ENCODE measurements at regions not wholly inside any gene's neighbourhood (a gene's known extent, or its start where the extent isn't known, plus 50 kb on each side); places are given as distances from the start of the nearest gene placed in this dataset.

GRCh38 chr4:11166034-11166433 lies 262.7 kb downstream of the HS3ST1 start:
- ChIA-PET POLR2A (no interaction called here), CTCF (no interaction called here)
- TF ChIP-seq NFRKB (IDR thresholded peaks at IDR 0.05) = no peak
- no peak for TF ChIP-seq FOXA1 (IDR thresholded peaks at IDR 0.05)
- no peak for TF ChIP-seq SUZ12 (IDR thresholded peaks at IDR 0.05)
- TF ChIP-seq ZNF384 (IDR thresholded peaks at IDR 0.05) = no peak
- no peak for TF ChIP-seq ARNT (IDR thresholded peaks at IDR 0.05)
- TF ChIP-seq BHLHE40 (IDR thresholded peaks at IDR 0.05; ENCODE audit: borderline replicate concordance) = no peak
- TF ChIP-seq LEF1 (IDR thresholded peaks at IDR 0.05; ENCODE audit: borderline replicate concordance) = no peak
- no peak for TF ChIP-seq FOXM1 (IDR thresholded peaks at IDR 0.05; ENCODE audit: borderline replicate concordance)
- no peak for TF ChIP-seq TARDBP (IDR thresholded peaks at IDR 0.05)
- no peak for TF ChIP-seq FOXK2 (IDR thresholded peaks at IDR 0.05)
- no peak for TF ChIP-seq HDGF (IDR thresholded peaks at IDR 0.05; ENCODE audit: borderline replicate concordance)
- TF ChIP-seq PKNOX1 (IDR thresholded peaks at IDR 0.05) = no peak
- TF ChIP-seq L3MBTL2 (conservative IDR thresholded peaks at IDR 0.05) = no peak
- no peak for TF ChIP-seq CTBP1 (IDR thresholded peaks at IDR 0.05; ENCODE audit: borderline replicate concordance)
- no peak for TF ChIP-seq SP1 (IDR thresholded peaks at IDR 0.05)
- no peak for TF ChIP-seq ELF4 (IDR thresholded peaks at IDR 0.05)
- no peak for DNase-seq (ENCODE audit: extremely low spot score)

GRCh38 chr4:11165052-11165451 lies 263.6 kb downstream of the HS3ST1 start:
- ChIA-PET POLR2A (no interaction called here), CTCF (no interaction called here)
- TF ChIP-seq FOXM1 (IDR thresholded peaks at IDR 0.05; ENCODE audit: borderline replicate concordance) = no peak
- no peak for TF ChIP-seq SP1 (IDR thresholded peaks at IDR 0.05)
- no peak for TF ChIP-seq FOXA1 (IDR thresholded peaks at IDR 0.05)
- no peak for TF ChIP-seq ELF4 (IDR thresholded peaks at IDR 0.05)
- TF ChIP-seq LEF1 (IDR thresholded peaks at IDR 0.05; ENCODE audit: borderline replicate concordance) = no peak
- no peak for TF ChIP-seq PKNOX1 (IDR thresholded peaks at IDR 0.05)
- no peak for TF ChIP-seq TARDBP (IDR thresholded peaks at IDR 0.05)
- no peak for TF ChIP-seq BHLHE40 (IDR thresholded peaks at IDR 0.05; ENCODE audit: borderline replicate concordance)
- no peak for TF ChIP-seq NFRKB (IDR thresholded peaks at IDR 0.05)
- TF ChIP-seq ZNF384 (IDR thresholded peaks at IDR 0.05) = no peak
- no peak for TF ChIP-seq L3MBTL2 (conservative IDR thresholded peaks at IDR 0.05)
- no peak for TF ChIP-seq HDGF (IDR thresholded peaks at IDR 0.05; ENCODE audit: borderline replicate concordance)
- DNase-seq (ENCODE audit: extremely low spot score) = no peak

GRCh38 chr4:11160288-11160687 lies 268.4 kb downstream of the HS3ST1 start:
- ChIA-PET CTCF (no interaction called here), POLR2A (no interaction called here)
- no peak for TF ChIP-seq ARNT (IDR thresholded peaks at IDR 0.05)
- no peak for TF ChIP-seq BHLHE40 (IDR thresholded peaks at IDR 0.05; ENCODE audit: borderline replicate concordance)
- DNase-seq (ENCODE audit: extremely low spot score) = no peak

- ChIA-PET CTCF (no interaction called here), POLR2A (no interaction called here)
- TF ChIP-seq ELF4 (IDR thresholded peaks at IDR 0.05) (no peak), NFRKB (IDR thresholded peaks at IDR 0.05) (no peak), FOXK2 (IDR thresholded peaks at IDR 0.05) (no peak), CTBP1 (IDR thresholded peaks at IDR 0.05; ENCODE audit: borderline replicate concordance) (no peak), PKNOX1 (IDR thresholded peaks at IDR 0.05) (no peak), FOXM1 (IDR thresholded peaks at IDR 0.05; ENCODE audit: borderline replicate concordance) (no peak), TARDBP (IDR thresholded peaks at IDR 0.05) (no peak), FOXA1 (IDR thresholded peaks at IDR 0.05) (no peak), SP1 (IDR thresholded peaks at IDR 0.05) (no peak), LEF1 (IDR thresholded peaks at IDR 0.05; ENCODE audit: borderline replicate concordance) (no peak), L3MBTL2 (conservative IDR thresholded peaks at IDR 0.05) (no peak)
- DNase-seq (ENCODE audit: extremely low spot score) = no peak
Observed at GRCh38 chr4:11158971-11159370, 269.7 kb downstream of the HS3ST1 start.

GRCh38 chr4:11155208-11155867 lies 273.4 kb downstream of the HS3ST1 start:
- CTCF ChIA-PET = no interaction called here
- TF ChIP-seq TARDBP (IDR thresholded peaks at IDR 0.05) (no peak), L3MBTL2 (conservative IDR thresholded peaks at IDR 0.05) (no peak), HDGF (IDR thresholded peaks at IDR 0.05; ENCODE audit: borderline replicate concordance) (no peak), LEF1 (IDR thresholded peaks at IDR 0.05; ENCODE audit: borderline replicate concordance) (no peak), BHLHE40 (IDR thresholded peaks at IDR 0.05; ENCODE audit: borderline replicate concordance) (no peak), SUZ12 (IDR thresholded peaks at IDR 0.05) (no peak), FOXM1 (IDR thresholded peaks at IDR 0.05; ENCODE audit: borderline replicate concordance) (no peak), PKNOX1 (IDR thresholded peaks at IDR 0.05) (no peak), ELF4 (IDR thresholded peaks at IDR 0.05) (no peak)
- no peak for DNase-seq (ENCODE audit: extremely low spot score)
- POLR2A ChIA-PET = no interaction called here

GRCh38 chr4:11153171-11153750 lies 275.4 kb downstream of the HS3ST1 start:
- TF ChIP-seq HDGF (IDR thresholded peaks at IDR 0.05; ENCODE audit: borderline replicate concordance) (no peak), SP1 (IDR thresholded peaks at IDR 0.05) (no peak), ZNF384 (IDR thresholded peaks at IDR 0.05) (no peak), LEF1 (IDR thresholded peaks at IDR 0.05; ENCODE audit: borderline replicate concordance) (no peak), FOXA1 (IDR thresholded peaks at IDR 0.05) (no peak), ELF4 (IDR thresholded peaks at IDR 0.05) (no peak), ARNT (IDR thresholded peaks at IDR 0.05) (no peak), NFRKB (IDR thresholded peaks at IDR 0.05) (no peak), CTBP1 (IDR thresholded peaks at IDR 0.05; ENCODE audit: borderline replicate concordance) (no peak), FOXK2 (IDR thresholded peaks at IDR 0.05) (no peak), FOXM1 (IDR thresholded peaks at IDR 0.05; ENCODE audit: borderline replicate concordance) (no peak), SUZ12 (IDR thresholded peaks at IDR 0.05) (no peak), PKNOX1 (IDR thresholded peaks at IDR 0.05) (no peak), TARDBP (IDR thresholded peaks at IDR 0.05) (no peak)
- no peak for DNase-seq (ENCODE audit: extremely low spot score)
- ChIA-PET CTCF (no interaction called here), POLR2A (interaction anchor here (0.6 kb wide), 1 partner anchor 1161 kb away, joined by 3 read pairs; no protein-coding TSS in a partner anchor)

Data from HEK293T (cell line).